ENCODE measurements at regions not wholly inside any gene's neighbourhood (a gene's known extent, or its start where the extent isn't known, plus 50 kb on each side); places are given as distances from the start of the nearest gene placed in this dataset.

GRCh38 chr9:109919736-109920408 is 139.9 kb downstream of the PALM2AKAP2 start:
- H3K27ac ChIP-seq = no peak overlapping the region

GRCh38 chr9:109922617-109923470 is 142.8 kb downstream of the PALM2AKAP2 start:
- peak overlapping the region; percentile 50 for H3K27ac ChIP-seq
- TF ChIP-seq CTCF (conservative IDR thresholded peaks at IDR 0.05) = no peak

More at GRCh38 chr9:109919736-109920408, 139.9 kb downstream of the PALM2AKAP2 start:
- no peak for TF ChIP-seq CTCF (conservative IDR thresholded peaks at IDR 0.05)

- peak overlapping the region; percentile 50 for H3K27ac ChIP-seq
Observed at GRCh38 chr9:109923471-109923760, 143.4 kb downstream of the PALM2AKAP2 start.

GRCh38 chr9:109923806-109924205 is 143.8 kb downstream of the PALM2AKAP2 start:
- TF ChIP-seq CTCF (conservative IDR thresholded peaks at IDR 0.05) = no peak
- peak overlapping the region; percentile 50 for H3K27ac ChIP-seq

More at GRCh38 chr9:109923471-109923760, 143.4 kb downstream of the PALM2AKAP2 start:
- TF ChIP-seq CTCF (conservative IDR thresholded peaks at IDR 0.05) = peak; percentile 41

GRCh38 chr9:109925799-109926198 is 145.8 kb downstream of the PALM2AKAP2 start:
- H3K27ac ChIP-seq = no peak overlapping the region
- no peak for TF ChIP-seq CTCF (conservative IDR thresholded peaks at IDR 0.05)

GRCh38 chr9:109926421-109926869 is 146.4 kb downstream of the PALM2AKAP2 start:
- no peak for TF ChIP-seq CTCF (conservative IDR thresholded peaks at IDR 0.05)
- H3K27ac ChIP-seq = no peak overlapping the region

- TF ChIP-seq CTCF (conservative IDR thresholded peaks at IDR 0.05) = no peak
- no peak overlapping the region for H3K27ac ChIP-seq
Observed at GRCh38 chr9:109931623-109932022, 151.6 kb downstream of the PALM2AKAP2 start.

Data from VCaP (cell line).